ENCODE measurements at regions not wholly inside any gene's neighbourhood (a gene's known extent, or its start where the extent isn't known, plus 50 kb on each side); places are given as distances from the start of the nearest gene placed in this dataset.

DNA sequence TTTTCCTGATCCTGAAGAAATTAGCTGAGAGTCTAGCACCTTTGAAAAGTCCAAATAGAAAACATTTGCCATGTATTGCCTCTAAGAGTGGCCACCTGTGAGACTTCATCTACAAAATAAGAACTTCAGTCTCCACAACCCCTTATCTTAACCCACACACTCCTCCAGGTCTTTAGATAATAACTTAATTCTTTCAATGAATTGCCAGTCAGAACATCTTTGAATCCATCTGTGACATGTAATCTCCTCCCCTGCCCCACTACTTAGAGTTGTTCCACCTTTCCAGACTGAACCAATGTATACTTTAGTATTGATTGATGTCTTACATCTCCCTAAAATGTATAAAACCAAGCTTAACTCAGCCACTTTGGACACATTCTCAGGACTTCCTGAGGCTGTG, 84.4 kb upstream of the FAM171A1 start:
- TF ChIP-seq, protein P1, sequence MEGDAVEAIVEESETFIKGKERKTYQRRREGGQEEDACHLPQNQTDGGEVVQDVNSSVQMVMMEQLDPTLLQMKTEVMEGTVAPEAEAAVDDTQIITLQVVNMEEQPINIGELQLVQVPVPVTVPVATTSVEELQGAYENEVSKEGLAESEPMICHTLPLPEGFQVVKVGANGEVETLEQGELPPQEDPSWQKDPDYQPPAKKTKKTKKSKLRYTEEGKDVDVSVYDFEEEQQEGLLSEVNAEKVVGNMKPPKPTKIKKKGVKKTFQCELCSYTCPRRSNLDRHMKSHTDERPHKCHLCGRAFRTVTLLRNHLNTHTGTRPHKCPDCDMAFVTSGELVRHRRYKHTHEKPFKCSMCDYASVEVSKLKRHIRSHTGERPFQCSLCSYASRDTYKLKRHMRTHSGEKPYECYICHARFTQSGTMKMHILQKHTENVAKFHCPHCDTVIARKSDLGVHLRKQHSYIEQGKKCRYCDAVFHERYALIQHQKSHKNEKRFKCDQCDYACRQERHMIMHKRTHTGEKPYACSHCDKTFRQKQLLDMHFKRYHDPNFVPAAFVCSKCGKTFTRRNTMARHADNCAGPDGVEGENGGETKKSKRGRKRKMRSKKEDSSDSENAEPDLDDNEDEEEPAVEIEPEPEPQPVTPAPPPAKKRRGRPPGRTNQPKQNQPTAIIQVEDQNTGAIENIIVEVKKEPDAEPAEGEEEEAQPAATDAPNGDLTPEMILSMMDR (IDR thresholded peaks at IDR 0.05), result no peak
- TF ChIP-seq NFE2L1 (CRISPR knock-in tag; IDR thresholded peaks at IDR 0.05), result no peak
- TF ChIP-seq ETV6 (CRISPR knock-in tag; IDR thresholded peaks at IDR 0.05), result no peak
- TF ChIP-seq, protein P2, sequence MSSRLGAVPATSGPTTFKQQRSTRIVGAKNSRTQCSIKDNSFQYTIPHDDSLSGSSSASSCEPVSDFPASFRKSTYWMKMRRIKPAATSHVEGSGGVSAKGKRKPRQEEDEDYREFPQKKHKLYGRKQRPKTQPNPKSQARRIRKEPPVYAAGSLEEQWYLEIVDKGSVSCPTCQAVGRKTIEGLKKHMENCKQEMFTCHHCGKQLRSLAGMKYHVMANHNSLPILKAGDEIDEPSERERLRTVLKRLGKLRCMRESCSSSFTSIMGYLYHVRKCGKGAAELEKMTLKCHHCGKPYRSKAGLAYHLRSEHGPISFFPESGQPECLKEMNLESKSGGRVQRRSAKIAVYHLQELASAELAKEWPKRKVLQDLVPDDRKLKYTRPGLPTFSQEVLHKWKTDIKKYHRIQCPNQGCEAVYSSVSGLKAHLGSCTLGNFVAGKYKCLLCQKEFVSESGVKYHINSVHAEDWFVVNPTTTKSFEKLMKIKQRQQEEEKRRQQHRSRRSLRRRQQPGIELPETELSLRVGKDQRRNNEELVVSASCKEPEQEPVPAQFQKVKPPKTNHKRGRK (CRISPR knock-in tag; IDR thresholded peaks at IDR 0.05; ENCODE audit: borderline replicate concordance), result no peak
- TF ChIP-seq, protein P3, sequence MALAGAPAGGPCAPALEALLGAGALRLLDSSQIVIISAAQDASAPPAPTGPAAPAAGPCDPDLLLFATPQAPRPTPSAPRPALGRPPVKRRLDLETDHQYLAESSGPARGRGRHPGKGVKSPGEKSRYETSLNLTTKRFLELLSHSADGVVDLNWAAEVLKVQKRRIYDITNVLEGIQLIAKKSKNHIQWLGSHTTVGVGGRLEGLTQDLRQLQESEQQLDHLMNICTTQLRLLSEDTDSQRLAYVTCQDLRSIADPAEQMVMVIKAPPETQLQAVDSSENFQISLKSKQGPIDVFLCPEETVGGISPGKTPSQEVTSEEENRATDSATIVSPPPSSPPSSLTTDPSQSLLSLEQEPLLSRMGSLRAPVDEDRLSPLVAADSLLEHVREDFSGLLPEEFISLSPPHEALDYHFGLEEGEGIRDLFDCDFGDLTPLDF (CRISPR knock-in tag; IDR thresholded peaks at IDR 0.05), result no peak
- no peak for TF ChIP-seq FOXP1 (CRISPR knock-in tag; IDR thresholded peaks at IDR 0.05; ENCODE audit: borderline replicate concordance)
- TF ChIP-seq, protein P4, sequence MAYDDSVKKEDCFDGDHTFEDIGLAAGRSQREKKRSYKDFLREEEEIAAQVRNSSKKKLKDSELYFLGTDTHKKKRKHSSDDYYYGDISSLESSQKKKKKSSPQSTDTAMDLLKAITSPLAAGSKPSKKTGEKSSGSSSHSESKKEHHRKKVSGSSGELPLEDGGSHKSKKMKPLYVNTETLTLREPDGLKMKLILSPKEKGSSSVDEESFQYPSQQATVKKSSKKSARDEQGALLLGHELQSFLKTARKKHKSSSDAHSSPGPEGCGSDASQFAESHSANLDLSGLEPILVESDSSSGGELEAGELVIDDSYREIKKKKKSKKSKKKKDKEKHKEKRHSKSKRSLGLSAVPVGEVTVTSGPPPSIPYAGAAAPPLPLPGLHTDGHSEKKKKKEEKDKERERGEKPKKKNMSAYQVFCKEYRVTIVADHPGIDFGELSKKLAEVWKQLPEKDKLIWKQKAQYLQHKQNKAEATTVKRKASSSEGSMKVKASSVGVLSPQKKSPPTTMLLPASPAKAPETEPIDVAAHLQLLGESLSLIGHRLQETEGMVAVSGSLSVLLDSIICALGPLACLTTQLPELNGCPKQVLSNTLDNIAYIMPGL (CRISPR knock-in tag; IDR thresholded peaks at IDR 0.05), result no peak
- TF ChIP-seq, protein P5, sequence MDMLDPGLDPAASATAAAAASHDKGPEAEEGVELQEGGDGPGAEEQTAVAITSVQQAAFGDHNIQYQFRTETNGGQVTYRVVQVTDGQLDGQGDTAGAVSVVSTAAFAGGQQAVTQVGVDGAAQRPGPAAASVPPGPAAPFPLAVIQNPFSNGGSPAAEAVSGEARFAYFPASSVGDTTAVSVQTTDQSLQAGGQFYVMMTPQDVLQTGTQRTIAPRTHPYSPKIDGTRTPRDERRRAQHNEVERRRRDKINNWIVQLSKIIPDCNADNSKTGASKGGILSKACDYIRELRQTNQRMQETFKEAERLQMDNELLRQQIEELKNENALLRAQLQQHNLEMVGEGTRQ (CRISPR knock-in tag; IDR thresholded peaks at IDR 0.05), result no peak
- TF ChIP-seq PRRX2 (CRISPR knock-in tag; IDR thresholded peaks at IDR 0.05), result no peak
- TF ChIP-seq, protein P6, sequence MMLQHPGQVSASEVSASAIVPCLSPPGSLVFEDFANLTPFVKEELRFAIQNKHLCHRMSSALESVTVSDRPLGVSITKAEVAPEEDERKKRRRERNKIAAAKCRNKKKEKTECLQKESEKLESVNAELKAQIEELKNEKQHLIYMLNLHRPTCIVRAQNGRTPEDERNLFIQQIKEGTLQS (CRISPR knock-in tag; conservative IDR thresholded peaks at IDR 0.05), result no peak
